Neural cell (in vitro differentiated cells): ENCODE measurements at regions not wholly inside any gene's neighbourhood (a gene's known extent, or its start where the extent isn't known, plus 50 kb on each side); places are given as distances from the start of the nearest gene placed in this dataset.
"Not testable (repeated sequence)": the region's sequence is repeated elsewhere in the genome, so short reads cannot be mapped to it uniquely, and the experiment has no call there.

Experiments used
- H2AFZ ChIP-seq: fragments of 200-600, 300-800 bp; sonication (generic), shearing (Covaris generic); 2 replicates; pipeline ENCODE4 v1.6.0; 2014; ENCODE audit warnings: low read depth, mild to moderate bottlenecking, antibody characterized with exemption, low read length, moderate library complexity
- H3F3A ChIP-seq: fragments of 200-600 bp; shearing (Covaris generic); 2 replicates; pipeline ENCODE4 v1.6.1; 2016; ENCODE audit warnings: mild to moderate bottlenecking, moderate library complexity, mixed read lengths, antibody characterized with exemption, low read length; ENCODE audit not compliant: insufficient read depth, poor library complexity, severe bottlenecking
- H3K27ac ChIP-seq: fragments of 200-600, 300-800 bp; sonication (generic), shearing (Covaris generic); 2 replicates; pipeline ENCODE4 v1.5.1; 2014; ENCODE audit warnings: mild to moderate bottlenecking, low read length, moderate library complexity
- H3K27me3 ChIP-seq: fragments of 300-800, 200-600 bp; sonication (generic), shearing (Covaris generic); 2 replicates; pipeline ENCODE4 v1.6.0; 2014; ENCODE audit warnings: mild to moderate bottlenecking, low read depth, low read length, moderate library complexity; ENCODE audit not compliant: insufficient read depth
- H3K36me3 ChIP-seq: fragments of 300-800, 200-600 bp; sonication (generic), shearing (Covaris generic); 2 replicates; pipeline ENCODE4 v1.5.1; 2014; ENCODE audit warnings: mild to moderate bottlenecking, antibody characterized with exemption, low read length, moderate library complexity; ENCODE audit not compliant: insufficient read depth
- H3K4me2 ChIP-seq: fragments of 300-800, 200-600 bp; sonication (generic), shearing (Covaris generic); 2 replicates; pipeline ENCODE4 v1.6.0; 2014; ENCODE audit warnings: mild to moderate bottlenecking, low read length
- H3K4me3 ChIP-seq: fragments of 300-800, 200-600 bp; sonication (generic), shearing (Covaris generic); 2 replicates; pipeline ENCODE4 v1.5.1; 2014; ENCODE audit warnings: mild to moderate bottlenecking, low read length, moderate library complexity
- H3K79me2 ChIP-seq: fragments of 200-600 bp; shearing (Covaris generic); replicated peaks from 2 replicates; pipeline ENCODE4 v1.6.0; 2014; ENCODE audit warnings: mild to moderate bottlenecking, low read length, moderate library complexity; ENCODE audit not compliant: insufficient read depth
- H3K9ac ChIP-seq: fragments of 300-800, 200-600 bp; sonication (generic), shearing (Covaris generic); 2 replicates; pipeline ENCODE4 v1.6.1; 2016; ENCODE audit warnings: mild to moderate bottlenecking, low read length, mixed read lengths
- H3K9me2 ChIP-seq: fragments of 200-600 bp; shearing (Covaris generic); 2 replicates; pipeline ENCODE4 v1.6.1; 2016; ENCODE audit warnings: mild to moderate bottlenecking, low read length, mixed read lengths; ENCODE audit not compliant: insufficient read depth
- H3K9me3 ChIP-seq: fragments of 200-600, 300-800 bp; sonication (generic), shearing (Covaris generic); 2 replicates; pipeline ENCODE4 v1.6.1; 2016; ENCODE audit warnings: mild to moderate bottlenecking, mixed run types, low read length, moderate library complexity, mixed read lengths
- H4K20me1 ChIP-seq: fragments of 200-600 bp; shearing (Covaris generic); 2 replicates; pipeline ENCODE4 v1.6.1; 2016; ENCODE audit warnings: mild to moderate bottlenecking, mixed run types; ENCODE audit not compliant: insufficient read depth
- CTCF ChIP-seq: fragments of 450-650 bp; IDR thresholded peaks from 2 replicates; pipeline ENCODE4 v1.5.1; 2014; ENCODE audit warnings: antibody characterized with exemption, mild to moderate bottlenecking, moderate library complexity; ENCODE audit not compliant: poor library complexity, severe bottlenecking
- EP300 ChIP-seq: fragments of 450-650 bp; conservative IDR thresholded peaks from 2 replicates; pipeline ENCODE4 v1.6.1; 2014; ENCODE audit warnings: antibody characterized with exemption, mild to moderate bottlenecking, moderate library complexity; ENCODE audit not compliant: poor library complexity, severe bottlenecking
- EZH2 ChIP-seq: fragments of 200-600, 300-800 bp; shearing (Covaris generic), sonication (generic); IDR thresholded peaks from 2 replicates; pipeline ENCODE4 v1.6.1; 2014; ENCODE audit warnings: antibody characterized with exemption, low read length, borderline replicate concordance, mild to moderate bottlenecking; ENCODE audit not compliant: insufficient read depth, poor library complexity, severe bottlenecking
- MXI1 ChIP-seq: fragments of 450-650 bp; conservative IDR thresholded peaks from 2 replicates; pipeline ENCODE4 v1.6.1; 2014; ENCODE audit warnings: antibody characterized with exemption, mild to moderate bottlenecking; ENCODE audit not compliant: poor library complexity, severe bottlenecking
- POLR2AphosphoS5 ChIP-seq: IDR thresholded peaks from 2 replicates; pipeline ENCODE4 v1.6.1; 2012
- RAD21 ChIP-seq: fragments of 450-650 bp; conservative IDR thresholded peaks from 2 replicates; pipeline ENCODE4 v1.6.1; 2014; ENCODE audit warnings: antibody characterized with exemption, mild to moderate bottlenecking, moderate library complexity
- REST ChIP-seq: IDR thresholded peaks from 2 replicates; pipeline ENCODE4 v1.6.1; 2012; ENCODE audit warnings: borderline replicate concordance
- SMC3 ChIP-seq: fragments of 450-650 bp; conservative IDR thresholded peaks from 2 replicates; pipeline ENCODE4 v1.6.1; 2014; ENCODE audit warnings: antibody characterized with exemption, mild to moderate bottlenecking, moderate library complexity; ENCODE audit not compliant: poor library complexity
- TAF1 ChIP-seq: IDR thresholded peaks from 2 replicates; pipeline ENCODE4 v1.6.1; 2012; ENCODE audit warnings: low read depth

GRCh38 chr14:88106377-88106776 is 101.4 kb downstream of the GPR65 start:
- H4K20me1 ChIP-seq = no peaks in the 10 kb centered on the region
- no peaks in the 10 kb centered on the region for H3K9me3 ChIP-seq
- H3F3A ChIP-seq = no peaks in the 10 kb centered on the region
- H2AFZ ChIP-seq = no peak overlapping the region
- H3K9me2 ChIP-seq = no peaks in the 10 kb centered on the region
- H3K27me3 ChIP-seq = no peaks in the 10 kb centered on the region
- H3K27ac ChIP-seq = no peak overlapping the region
- H3K4me3 ChIP-seq = no peak overlapping the region
- no peak for TF ChIP-seq POLR2AphosphoS5
- no peak for TF ChIP-seq EZH2
- TF ChIP-seq SMC3 = no peak
- no peak for TF ChIP-seq EP300
- TF ChIP-seq REST = no peak
- no peak for TF ChIP-seq CTCF
- no peak for TF ChIP-seq MXI1
- TF ChIP-seq TAF1 = no peak
- TF ChIP-seq RAD21 = no peak
- H3K79me2 ChIP-seq = no peaks in the 10 kb centered on the region
- no peak overlapping the region for H3K9ac ChIP-seq
- H3K4me2 ChIP-seq = no peak overlapping the region
- H3K36me3 ChIP-seq = no peaks in the 10 kb centered on the region

- not testable (repeated sequence) for H3K4me2 ChIP-seq, H3K4me3 ChIP-seq, H3K79me2 ChIP-seq, H3K27me3 ChIP-seq, H2AFZ ChIP-seq, H3K9me3 ChIP-seq, H3K9ac ChIP-seq, H3K27ac ChIP-seq, H4K20me1 ChIP-seq, H3K9me2 ChIP-seq, H3F3A ChIP-seq, H3K36me3 ChIP-seq
These were observed 122.7 kb downstream of the GPR65 start for GRCh38 chr14:88127669-88128068.

GRCh38 chr14:88128816-88129215 is 123.9 kb downstream of the GPR65 start:
- no peak for TF ChIP-seq CTCF
- no peak for TF ChIP-seq POLR2AphosphoS5
- TF ChIP-seq EP300 = no peak
- TF ChIP-seq MXI1 = no peak
- TF ChIP-seq RAD21 = no peak
- no peak for TF ChIP-seq SMC3
- TF ChIP-seq REST = no peak
- no peak for TF ChIP-seq TAF1
- TF ChIP-seq EZH2 = no peak

More at GRCh38 chr14:88128816-88129215, 123.9 kb downstream of the GPR65 start:
- no peaks in the 10 kb centered on the region for H3K36me3 ChIP-seq
- no peak overlapping the region for H3K27ac ChIP-seq
- H3K9me3 ChIP-seq = no peaks in the 10 kb centered on the region
- no peaks in the 10 kb centered on the region for H3K79me2 ChIP-seq
- H2AFZ ChIP-seq = no peak overlapping the region
- H3K4me2 ChIP-seq = no peak overlapping the region
- H3K9ac ChIP-seq = no peak overlapping the region
- H3F3A ChIP-seq = no peaks in the 10 kb centered on the region
- H3K27me3 ChIP-seq = no peaks in the 10 kb centered on the region
- H3K4me3 ChIP-seq = no peak overlapping the region
- no peaks in the 10 kb centered on the region for H3K9me2 ChIP-seq
- H4K20me1 ChIP-seq = no peaks in the 10 kb centered on the region
